ENCODE measurements at regions not wholly inside any gene's neighbourhood (a gene's known extent, or its start where the extent isn't known, plus 50 kb on each side); places are given as distances from the start of the nearest gene placed in this dataset.

GRCh38 chr2:126990605-126991532 is 92.2 kb downstream of the TEX51 start:
- DNase-seq: no peak

GRCh38 chr2:126994340-126994777 is 95.7 kb downstream of the TEX51 start:
- no peak for DNase-seq

GRCh38 chr2:126995621-126996377 is 97.1 kb downstream of the TEX51 start:
- no peak for DNase-seq

- DNase-seq: no peak
These were observed 97.6 kb downstream of the TEX51 start for GRCh38 chr2:126996378-126996699.
